HG02981 (cell line): ENCODE measurements at regions not wholly inside any gene's neighbourhood (a gene's known extent, or its start where the extent isn't known, plus 50 kb on each side); places are given as distances from the start of the nearest gene placed in this dataset.

Experiments used
- ATAC-seq: cut with Tn5 transposase; IDR thresholded peaks from one replicate; pipeline ENCODE4 v1.9.1; 2021; ENCODE audit warnings: mild to moderate bottlenecking, moderate library complexity; ENCODE audit not compliant: unreplicated experiment

DNA sequence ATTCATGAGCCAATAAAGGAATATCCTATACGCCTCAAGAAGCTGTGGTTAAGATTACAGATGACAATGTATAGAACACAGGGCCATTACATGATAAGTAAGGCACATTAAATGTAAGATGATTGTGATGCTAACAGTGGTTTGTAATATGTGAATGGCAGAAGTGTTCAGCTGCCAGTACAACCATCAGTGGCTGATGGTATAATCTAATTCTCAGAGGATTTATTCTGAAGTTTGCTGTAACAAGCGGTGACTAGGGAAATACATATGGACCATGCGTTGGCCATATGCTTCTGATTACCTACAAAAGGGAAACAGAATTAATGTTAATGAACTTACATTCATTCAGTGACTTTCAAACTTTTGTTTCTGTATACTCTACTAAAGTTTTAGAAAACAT, 750.8 kb upstream of the KLHL29 start:
- no peak for ATAC-seq

DNA sequence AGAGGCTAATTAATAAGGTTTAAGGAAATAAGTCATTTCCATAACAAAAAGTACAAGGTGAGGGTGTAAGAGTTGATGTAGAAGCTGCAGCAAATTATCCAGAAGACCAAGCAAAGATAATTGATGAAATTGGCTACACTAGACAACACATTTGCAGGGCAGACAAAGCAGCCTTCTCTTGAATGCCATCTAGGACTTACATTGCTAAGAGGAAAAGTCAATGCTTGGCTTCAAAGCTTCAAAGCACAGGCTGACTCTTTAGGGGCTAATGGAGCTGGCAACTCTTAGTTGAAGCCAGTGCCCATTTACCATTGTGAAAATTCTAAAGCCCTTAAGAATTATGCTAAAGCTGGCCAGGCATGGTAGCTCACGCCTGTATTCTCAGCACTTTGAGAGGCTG, 728.6 kb upstream of the KLHL29 start:
- no peak for ATAC-seq

DNA sequence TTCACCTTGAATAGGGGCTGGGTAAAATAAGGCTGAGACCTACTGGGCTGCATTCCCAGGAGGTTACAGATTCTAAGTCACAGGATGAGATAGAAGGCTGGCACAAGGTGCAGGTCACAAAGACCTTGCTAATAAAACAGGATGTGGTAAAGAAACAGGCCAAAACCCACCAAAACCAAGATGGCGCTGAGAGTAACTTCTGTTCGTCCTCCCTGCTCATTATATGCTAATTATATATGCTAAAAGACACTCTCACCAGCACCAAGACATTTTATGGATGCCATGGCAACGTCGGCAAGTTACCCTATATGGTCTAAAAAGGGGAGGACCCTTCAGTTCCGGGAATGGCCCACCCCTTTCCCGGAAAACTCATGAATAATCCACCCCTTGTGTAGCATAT, 711.5 kb upstream of the KLHL29 start:
- no peak for ATAC-seq

DNA sequence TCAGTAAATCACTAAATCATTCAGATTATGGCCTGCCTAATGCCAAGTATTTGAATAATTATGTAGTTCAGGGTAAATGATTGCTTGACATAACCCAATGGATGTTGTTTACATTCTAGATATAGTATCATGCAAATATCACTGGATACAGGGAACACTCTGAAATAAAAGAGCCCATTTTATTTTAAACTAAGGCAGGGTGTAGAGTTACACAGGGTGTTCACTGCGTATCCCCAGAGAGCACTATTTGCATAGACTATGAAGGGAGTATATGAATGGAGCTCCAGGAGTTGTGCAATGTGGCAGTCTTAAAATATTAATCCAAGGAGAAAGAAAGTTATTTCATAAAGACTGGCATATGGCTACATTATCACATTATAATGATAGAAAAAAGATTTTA, 701.1 kb upstream of the KLHL29 start:
- ATAC-seq = no peak

DNA sequence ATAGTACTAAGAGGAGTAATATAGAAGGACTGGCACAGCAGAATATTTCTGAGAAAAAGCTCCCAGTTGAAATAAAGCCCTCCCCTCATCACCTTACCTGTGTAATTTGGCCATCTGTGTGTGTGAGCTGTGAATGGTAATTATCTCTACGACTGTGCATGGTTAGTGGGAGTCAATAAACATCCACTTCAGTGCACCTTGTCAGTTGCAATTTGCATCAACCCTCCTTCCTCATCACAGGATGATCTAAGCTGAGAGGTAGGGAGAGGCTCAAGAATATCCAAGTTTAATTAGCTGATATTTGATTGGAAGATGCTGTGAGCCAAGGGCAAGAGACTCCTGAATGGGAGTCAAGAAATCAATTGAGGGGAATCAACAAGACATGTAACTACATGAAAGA, 694.9 kb upstream of the KLHL29 start:
- no peak for ATAC-seq

DNA sequence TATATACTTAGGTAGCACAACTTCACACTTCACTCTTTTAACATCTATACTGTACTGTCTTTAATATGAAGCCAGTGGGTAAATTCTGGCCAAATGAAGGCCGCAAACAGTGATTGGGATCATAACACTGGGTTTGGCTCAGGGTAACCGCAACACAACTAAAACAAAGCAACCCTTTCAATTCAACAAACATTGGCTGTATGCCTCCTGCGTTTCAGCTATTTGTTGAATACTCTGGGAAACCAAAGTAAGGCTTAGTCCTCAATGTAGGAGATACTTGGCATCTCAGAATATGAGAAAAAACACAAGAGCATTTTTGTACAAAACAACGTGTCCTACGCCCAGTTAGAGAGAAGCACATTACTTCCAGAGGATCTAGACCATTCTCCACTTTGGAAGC, 693.3 kb upstream of the KLHL29 start:
- no peak for ATAC-seq

DNA sequence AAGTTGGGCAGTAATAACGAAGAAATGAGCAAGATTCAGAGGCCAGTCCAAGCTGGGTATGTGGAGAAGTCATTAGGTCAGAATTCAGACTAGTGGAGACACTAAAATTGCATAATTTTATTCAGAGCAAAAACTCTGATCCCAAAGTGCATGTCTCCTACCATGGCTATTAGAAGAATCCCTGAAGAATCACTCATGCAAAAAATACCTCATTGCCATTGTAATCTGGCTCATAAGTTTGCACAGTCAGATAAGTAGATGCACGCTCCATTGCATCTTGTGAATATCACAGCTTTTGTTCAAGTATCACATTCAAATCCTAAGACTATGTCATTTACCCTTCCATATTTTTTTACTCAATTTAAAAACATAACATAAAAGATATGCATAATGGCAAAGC, 692.2 kb upstream of the KLHL29 start:
- no peak for ATAC-seq

DNA sequence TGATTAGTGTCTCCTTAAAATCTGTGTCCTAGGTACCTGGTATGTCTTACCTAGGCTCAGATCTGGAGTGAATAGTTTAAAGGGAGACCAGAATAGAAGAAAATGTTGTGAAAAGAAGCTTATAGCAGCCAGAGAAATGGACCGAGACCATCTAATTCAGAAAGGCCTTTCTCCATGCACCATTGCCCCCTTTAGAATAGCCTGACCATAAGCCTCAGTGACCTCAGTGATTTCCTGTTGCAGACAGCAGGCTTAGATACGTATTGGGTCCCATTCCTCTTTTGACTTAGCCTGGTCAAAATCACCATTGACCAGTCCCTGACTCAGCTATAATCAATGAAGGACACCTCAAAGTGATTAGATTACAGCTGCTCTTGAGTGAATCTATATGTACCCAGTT, 690.7 kb upstream of the KLHL29 start:
- ATAC-seq = no peak

DNA sequence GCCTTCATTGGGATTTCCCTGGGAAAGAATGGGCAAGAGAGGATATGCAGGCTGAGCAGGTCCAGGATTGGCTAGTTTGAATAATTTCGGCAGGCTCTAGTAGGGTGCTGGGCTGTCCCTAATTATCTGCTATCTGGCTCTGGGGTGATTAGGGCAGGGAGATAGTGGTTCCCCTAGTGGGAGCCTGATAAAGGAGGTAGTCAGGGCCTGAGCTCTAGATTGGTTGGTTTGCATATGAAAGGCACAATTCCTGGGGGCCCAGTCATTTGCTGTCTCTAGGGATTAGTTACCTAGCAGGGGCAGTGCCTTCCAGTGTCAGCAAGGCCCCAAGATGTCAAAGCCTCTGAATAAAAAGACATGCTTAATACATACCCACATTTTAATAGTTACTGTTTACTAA, 690.1 kb upstream of the KLHL29 start:
- ATAC-seq = no peak

DNA sequence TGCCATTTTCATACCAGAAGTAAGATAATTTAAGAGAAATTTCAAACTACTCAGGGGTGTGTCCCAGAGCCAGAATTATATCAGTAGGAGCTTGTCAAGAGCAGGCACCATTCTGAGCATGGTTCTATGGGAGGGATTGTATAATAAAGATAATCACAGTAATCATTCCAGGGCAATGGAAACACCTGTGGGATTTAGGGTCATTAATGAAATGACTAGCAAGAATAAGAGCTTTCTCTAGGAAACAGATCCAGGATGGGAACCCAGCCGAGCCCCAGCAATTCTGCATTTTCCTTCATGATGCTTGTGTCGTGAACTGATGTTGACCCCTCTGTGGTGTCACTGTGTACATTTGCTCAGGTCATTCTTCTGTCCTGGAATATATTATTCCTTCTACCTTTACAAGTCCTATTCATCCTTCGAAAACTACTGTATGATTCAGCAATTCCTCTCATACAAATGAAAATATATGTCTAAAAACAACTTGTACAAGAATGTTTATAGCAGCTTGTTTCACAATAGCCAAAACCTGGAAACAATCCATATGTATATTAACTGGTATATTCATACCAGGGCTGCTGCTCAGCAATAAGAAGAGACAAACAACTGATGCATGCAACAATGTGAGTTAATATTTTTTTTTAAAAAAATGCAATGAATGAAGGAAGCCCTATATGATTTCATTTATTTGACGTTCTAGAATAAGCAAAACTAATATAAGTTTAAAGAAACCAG, 687.8 kb upstream of the KLHL29 start:
- ATAC-seq = no peak

DNA sequence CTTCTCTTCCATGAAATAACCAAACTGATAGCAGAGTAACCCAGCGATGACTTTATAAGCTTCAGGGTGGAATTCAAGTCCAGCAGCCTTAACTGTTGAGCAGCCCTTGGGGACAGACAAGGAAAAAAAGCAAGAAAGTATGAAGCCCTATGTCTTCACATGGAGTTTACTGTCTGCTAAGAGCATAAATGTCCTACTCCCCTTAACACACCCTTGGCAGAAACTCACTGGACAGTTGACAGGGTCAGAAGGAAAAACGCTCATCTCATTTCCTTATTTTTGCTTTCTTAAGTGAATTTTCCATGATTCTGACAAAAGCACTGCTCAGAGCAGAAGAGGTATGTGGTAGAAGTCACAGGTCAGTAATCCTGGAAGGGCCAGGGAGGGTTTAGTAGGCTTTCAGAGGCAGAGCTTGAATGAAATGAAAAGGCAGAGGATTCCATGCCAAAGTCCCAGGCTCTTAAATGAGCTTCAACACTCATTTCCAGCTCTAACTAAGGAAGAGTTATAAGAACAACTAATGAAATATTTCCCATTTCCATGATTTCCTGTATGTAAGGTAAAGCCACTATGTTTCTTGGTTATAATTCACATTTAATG, 683.3 kb upstream of the KLHL29 start:
- no peak for ATAC-seq

DNA sequence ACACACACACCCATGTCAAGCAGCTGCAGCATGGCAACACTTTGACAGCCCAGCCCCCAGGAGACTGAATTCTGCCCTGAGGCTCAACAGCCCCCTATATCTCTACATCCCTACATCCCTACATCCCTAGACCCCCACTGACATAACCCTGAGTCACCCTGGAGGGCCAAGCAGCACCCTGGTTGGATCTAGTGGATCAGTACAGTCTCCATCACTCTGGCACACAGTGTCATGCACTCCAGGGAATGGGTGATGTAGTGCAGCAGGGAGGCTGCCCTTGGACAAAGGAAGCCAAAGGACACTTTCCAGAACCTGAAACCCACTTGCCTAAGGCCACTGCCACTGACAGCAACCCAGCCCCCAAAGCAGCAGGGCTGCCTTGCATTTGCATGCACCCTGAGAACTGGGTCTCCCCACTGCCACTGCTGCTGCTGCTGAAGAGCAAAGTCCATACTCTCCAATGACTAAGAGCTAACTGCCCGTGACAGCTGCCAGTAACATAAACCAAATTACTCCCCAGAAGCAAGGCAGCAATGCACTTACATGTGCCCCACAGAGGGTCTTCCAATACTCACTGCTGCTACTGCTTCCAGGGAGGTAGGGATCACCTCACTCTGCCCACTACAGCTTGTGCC, 681.6 kb upstream of the KLHL29 start:
- no peak for ATAC-seq

DNA sequence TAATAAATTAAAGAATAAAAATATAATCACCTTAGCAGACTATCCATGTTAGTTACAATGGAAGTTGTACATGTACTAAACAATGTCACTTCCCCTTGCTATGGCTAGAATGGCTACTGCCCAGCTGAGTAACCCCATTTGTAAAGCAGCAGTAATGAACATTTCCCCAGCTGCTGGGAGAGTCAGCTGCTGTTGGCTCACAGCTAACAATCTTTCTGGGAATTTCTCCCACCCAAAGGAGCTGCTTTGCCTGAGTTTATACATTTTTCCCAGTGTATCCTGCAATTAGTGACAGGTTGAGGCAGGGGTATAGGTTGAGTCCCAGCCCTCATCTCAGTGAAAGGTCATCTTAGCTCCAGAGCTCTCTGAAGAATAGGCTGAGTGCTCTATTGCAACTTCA, 665.6 kb upstream of the KLHL29 start:
- no peak for ATAC-seq

DNA sequence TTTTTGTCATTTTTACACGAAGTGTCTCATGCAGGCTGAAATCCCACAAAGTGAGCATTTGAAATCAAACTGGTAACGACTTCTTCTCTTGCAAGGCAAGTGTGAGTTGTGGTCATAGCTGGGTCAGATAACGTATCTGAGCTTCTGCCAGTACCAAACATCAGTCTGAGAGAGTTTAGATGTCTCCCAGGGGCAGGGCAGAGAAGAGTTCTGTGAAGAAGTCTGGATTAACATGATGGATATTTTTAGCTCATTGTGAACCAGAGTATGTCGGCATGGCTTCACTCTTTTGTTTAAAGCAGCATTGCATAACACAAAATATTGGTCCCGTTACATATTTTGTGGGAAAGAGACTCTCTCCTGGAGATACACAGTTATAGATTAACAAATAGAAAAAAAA, 655.5 kb upstream of the KLHL29 start:
- ATAC-seq = no peak

DNA sequence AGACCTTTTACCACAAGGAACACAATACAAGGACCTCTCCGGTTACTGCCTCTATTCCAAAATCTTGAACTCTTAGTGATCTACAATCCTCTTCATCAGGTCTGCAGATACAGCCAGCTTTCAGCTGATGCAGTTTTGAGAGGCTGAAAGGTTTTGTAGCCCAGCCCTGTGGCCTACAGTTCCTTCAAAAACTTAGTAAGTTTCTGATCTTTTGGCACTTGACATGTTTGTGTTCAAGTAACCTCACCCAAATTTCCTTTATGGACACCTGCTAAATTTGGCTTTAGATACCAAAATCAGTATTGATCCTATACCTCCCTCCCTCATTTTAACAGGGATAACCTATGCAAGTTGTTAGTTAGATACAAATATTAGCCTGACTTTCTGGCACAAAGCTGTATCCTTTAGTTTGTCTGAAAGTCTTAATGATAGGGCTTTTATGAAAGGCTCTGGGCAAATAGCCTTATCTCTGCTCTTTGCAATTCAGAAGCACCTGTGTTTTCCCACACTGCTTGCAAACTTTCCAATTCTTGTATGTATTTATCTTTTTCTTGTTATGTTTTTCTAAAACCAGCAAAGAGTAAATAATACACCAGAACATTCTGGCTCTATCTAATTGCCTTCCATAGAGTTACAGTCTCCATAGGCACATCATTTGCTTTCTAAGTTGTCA, 650.5 kb upstream of the KLHL29 start:
- ATAC-seq = no peak

DNA sequence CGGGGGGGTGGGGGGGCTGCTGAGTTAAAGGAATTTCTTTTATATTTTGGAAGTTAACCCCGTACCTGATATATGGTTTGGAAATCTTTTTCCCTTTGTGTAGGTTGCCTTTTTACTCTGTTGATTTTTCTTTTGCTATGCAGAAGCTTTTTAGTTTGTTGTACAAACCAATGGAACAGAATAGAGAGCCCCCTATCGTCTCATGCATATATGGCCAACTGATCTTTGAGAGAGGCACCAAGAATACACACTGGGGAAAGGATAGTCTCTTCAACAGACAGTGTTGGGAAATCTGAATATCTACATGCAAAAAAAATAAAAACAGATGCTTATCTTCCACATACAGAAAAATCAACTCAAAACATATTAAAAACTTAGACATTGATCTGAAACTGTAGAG, 647.8 kb upstream of the KLHL29 start:
- ATAC-seq = no peak

DNA sequence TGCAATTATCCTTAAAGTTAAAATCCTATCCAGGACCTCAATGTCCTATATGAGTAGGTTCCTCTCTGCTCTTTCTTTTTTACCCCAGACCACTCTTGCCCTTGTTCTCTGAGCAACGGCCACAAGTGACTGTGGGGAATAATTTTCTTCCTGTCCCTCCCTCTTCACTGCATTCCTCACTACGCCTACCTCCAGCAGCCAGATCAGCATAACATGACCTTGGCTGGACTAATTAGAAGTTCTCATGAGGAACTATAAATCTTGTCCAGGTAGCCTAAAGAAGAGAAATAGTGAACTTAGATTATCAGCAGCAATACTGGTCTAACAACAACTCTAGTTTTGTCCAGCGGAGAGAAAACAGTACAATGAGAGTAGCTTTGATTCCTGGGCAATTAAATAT, 643.8 kb upstream of the KLHL29 start:
- no peak for ATAC-seq

DNA sequence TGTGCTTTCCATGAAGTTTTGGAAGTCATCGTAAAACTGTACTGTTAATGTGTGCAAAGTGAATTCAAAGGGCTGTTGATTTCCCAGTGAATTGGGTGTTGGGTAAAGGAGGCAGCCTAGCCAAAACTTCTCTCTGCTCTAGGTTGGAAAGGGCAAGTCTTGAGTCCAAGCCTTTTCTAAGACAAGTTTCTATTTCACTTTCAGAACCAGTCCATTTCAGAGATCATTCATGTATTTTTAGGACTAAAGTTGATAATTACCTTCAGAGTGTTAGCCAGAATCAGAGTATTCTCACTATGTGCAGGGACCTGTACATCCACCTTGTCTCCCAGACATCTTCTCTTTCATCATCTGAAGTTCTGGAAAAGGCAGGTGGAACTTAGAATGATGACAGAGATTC, 636.1 kb upstream of the KLHL29 start:
- peak; percentile 64 for ATAC-seq

DNA sequence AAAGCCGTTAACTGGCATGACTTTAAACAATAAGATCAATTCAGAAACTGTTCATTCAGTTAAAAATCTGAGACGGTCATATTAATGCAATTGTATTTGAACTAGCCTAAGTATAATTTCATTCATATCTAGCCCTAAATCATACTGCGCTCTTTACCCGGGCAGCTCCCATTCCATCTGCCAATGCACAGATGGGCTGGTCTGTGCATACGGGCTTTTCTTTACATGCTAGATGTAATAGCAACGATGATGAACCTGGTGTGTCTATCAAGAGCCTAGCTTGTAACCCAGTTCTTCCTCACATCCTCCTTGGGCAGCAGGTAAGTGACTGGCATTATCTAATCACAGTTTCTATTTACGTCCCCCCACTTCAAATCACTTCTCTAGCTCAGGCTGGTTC, 631.5 kb upstream of the KLHL29 start:
- ATAC-seq = no peak

DNA sequence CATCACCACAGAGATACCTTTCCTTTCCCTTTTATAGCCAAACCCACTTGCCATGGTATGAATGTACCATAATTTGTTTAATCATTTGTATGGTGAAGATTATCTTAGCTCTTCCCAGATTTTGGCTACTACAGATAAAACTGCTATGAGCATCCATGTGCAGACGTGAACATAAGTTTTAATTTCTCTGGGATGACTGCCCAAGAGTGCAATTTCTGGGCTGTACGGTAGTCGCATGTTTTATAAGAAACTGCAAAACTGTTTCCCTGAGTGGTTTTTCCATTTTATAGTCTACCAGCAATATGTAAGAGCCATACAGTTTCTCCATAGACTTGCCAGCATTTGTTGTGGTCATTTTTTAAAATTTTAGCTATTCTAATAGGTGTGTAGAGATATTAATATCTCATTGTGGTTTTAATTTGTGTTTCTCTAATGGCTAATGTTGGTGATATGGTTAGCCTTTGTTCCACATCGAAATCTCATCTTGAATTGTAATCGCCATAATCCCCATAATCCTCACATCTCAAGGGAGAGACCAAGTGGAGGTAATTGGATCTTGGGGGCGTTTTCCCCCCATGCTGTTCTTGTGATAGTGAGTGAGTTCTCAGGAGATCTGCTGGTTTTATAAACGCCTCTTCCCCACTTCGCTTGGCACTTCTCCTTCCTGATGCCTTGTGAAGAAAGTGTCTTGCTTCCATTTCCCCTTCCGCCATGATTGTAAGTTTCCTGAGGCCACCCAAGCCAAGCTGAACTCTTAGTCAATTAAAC, 628.5 kb upstream of the KLHL29 start:
- no peak for ATAC-seq

DNA sequence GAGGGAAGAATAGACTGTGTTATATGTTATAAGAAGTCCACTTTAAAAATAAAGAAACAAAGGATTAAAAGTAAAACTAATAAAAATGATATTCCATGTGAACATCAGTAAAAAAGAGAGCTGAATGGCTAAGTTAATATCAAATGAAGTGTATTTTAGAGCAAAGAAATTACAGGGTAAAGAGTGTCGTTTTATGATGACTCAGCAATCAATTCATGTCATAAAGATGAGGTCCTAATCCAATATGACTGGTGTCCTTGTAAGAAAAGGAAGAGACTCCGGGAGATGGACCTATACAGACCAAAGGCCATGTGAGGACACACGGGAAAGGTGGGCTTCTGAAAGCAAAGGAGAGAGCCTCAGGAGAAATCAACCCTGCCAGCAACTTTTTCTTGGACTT, 615.5 kb upstream of the KLHL29 start:
- ATAC-seq = no peak
